NCI-H524 (cell line): ENCODE measurements at regions not wholly inside any gene's neighbourhood (a gene's known extent, or its start where the extent isn't known, plus 50 kb on each side); places are given as distances from the start of the nearest gene placed in this dataset.
"Not testable (repeated sequence)": the region's sequence is repeated elsewhere in the genome, so short reads cannot be mapped to it uniquely, and the experiment has no call there.

Source experiments
- DNase-seq, 2 experiments: peaks; one replicate each; lab custom pipeline; 2025; lab: John Stamatoyannopoulos, UW

DNA sequence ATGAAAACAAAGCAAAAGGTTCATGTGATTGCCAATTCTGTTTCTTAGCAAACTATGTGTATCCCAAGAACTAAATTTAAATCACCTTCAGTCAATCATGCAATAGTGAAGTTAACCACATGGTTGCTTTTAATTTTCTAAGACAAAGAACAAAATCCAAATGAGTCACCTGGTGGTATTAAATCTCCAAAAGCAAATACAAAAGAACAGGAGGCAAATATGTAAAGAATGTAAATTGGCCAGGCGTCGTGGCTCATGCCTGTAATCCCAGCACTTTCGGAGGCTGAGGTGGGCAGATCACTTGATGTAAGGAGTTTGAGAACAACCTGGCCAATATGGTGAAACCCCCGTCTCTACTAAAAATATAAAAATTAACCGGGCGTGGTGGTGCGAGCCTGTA, 54.2 kb upstream of the PIK3R4 start:
- DNase-seq, result no peak

- no peak for DNase-seq
These were observed 54.8 kb upstream of the PIK3R4 start for GRCh38 chr3:130801473-130801872.

- DNase-seq, result no peak
These were observed 64.9 kb upstream of the PIK3R4 start for GRCh38 chr3:130811557-130811956.

- no peak for DNase-seq
These were observed 68.3 kb upstream of the PIK3R4 start for GRCh38 chr3:130814691-130815472.

DNA sequence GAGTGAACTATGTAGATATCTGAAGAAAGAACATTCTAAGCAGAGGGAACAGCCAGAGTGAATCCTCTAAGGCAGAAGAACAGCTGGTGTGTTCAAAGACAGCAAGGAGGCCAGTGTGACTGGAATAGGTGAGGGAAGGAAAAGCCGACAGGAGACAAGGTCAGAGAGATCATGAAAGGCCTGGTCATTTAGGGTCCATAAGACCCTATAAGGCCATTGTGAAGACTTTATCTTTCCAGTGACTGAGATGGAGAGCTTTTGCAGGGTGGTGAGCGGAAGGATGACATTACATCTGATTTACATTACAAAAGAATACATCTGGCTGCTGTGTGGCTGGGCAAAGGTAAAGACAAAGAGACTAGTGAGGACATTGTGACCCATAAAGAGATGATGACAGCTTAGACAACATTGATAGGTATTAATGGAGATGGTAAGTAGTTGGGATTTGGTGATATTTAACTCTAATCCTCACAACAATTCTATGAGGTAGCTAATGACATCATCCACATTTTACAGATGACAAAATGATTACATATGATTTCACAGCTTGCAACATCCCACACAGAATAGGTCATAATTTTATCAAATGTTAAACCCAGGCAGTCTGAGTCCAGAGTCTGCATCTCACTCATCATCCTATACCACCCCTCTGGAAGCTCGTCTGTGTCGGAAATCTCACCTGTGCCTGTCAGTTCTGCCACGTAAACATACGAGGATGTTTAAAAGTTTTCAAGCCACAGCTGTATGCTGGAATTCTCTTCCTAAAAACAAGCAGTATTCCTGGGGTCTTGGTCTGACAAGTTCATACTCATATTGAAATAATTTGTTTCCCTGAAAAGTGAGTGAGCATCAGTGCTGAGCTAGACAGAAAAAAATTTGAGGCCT, 70.2 kb upstream of the PIK3R4 start:
- no peak for DNase-seq

GRCh38 chr3:130818066-130818465, 71.4 kb upstream of the PIK3R4 start:
- not testable (repeated sequence) for DNase-seq

- DNase-seq, result no peak
These were observed 72.9 kb upstream of the ATP2C1 start for GRCh38 chr3:130820976-130821375.

DNA sequence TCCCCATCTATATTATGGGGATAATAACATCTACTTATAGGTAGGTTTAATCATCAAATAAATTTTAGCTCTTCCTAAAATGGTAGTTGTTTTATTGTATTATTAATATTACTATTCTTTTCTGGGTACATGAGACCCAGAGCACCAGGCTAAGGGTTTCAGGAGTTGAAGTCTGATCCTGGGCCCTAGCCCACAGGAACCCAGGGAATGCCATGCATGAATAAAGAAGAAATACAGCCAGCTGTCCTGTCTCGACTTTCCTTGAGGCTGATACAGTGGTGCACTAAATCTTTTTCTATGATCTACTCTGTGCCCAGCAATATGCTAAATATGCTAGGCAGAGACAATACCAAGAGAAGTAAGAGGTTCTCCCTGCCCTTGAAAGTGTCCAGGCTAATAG, 72.1 kb upstream of the ATP2C1 start:
- DNase-seq, result no peak

DNA sequence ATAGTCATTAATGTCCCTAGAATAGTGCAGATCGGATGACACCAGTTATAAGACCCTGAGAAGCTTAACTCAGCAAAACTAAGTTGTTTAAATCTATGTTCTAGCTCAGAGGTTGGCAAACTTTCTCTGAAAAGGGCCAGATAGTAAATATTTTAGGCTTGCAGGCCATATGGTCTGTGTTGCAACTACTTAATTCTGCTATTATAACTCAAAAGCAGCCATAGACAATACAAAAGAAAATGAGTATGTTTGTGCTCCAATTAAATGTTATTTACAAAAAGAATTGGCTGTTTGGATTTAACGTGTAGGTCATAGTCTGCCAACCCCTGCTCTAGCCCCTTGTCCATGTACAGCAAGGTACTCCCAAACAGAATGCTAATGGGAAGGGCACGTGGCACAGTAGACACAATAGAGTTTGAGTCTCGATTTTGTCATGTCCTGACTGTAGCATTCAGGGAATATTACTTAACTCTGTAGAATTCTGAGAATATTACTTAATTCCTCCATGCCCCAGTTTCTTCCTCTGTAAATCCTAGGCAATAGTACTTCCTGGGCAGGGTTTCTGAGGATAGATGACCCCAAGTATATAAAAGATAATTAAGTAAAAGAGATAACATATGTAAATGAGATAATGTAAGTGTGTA, 70.5 kb upstream of the ATP2C1 start:
- DNase-seq, result no peak

- no peak for DNase-seq
These were observed 69.9 kb upstream of the ATP2C1 start for GRCh38 chr3:130823996-130824395.

DNA sequence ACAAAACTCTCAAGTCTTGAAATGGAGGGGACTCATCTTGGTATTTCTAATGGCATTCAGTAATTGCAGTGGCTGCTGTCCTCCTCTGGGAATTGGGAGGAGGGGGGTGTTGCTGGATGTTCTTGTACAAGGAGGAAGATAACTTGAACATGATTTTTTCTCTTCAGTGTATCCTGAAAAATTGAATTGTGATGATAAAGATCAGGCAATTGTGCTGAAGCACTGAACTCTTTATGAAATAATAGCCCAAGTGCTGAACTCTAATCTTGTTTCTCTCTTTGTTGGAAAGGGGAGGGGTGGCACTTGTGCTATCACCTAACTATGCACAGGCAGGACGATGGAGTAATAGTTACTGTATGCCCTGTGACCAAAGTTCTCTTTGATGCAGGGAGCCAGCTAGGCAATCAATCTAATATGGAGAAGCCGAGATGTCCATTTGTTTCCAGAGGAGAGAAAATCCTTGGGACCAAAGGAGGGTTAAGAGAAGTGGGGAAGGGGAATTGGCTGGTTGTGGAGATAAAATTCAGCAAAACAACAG, 68.1 kb upstream of the ATP2C1 start:
- no peak for DNase-seq

DNA sequence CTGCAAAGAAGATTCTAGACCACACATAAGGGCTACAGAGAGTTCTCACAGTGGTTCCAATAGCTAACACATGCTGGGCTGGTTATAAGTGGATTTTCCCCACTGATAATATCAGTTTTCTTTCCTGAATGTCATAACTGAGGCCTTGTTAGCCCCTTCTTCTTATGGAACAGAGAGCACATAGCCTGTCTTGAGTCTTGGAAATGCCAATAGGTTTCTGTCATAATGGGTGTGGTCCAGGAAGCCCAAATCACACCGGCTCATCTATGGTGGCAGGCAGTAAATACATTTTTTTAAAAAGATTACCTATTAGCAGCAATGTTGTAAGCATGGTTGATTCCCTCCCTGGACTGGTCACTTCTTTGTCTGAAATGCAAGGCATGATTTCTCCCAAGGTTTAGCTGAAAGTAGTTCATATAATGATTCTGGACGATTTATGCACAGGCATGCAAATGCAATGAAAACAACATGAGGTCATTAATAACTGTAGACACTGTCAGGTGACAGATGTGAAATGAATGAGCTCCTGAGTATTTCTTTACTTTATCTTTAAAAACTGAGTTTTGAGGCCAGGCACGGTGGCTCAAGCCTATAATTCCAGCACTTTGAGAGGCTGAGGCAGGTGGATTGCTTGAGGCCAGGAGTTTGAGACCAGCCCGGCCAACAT, 67.2 kb upstream of the ATP2C1 start:
- DNase-seq, result no peak

DNA sequence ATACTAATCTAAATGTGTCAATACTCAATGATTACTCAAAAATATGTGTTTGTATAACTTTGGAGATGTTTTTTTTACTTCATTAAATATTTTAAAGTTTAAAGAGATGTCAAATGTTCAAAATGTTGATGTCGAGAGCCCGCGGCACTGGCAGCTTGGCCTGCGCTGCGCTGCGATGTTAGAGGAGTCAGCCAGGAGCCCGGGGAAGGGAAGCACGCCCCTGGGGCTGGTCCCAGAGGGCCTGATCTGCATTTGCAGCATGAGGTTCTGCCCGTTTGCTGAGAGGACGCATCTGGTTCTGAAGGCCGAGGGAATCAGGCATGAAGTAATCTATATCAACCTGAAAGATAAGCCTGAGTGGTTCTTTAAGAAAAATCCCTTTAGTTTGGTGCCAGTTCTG, 66.4 kb upstream of the ATP2C1 start:
- no peak for DNase-seq

DNA sequence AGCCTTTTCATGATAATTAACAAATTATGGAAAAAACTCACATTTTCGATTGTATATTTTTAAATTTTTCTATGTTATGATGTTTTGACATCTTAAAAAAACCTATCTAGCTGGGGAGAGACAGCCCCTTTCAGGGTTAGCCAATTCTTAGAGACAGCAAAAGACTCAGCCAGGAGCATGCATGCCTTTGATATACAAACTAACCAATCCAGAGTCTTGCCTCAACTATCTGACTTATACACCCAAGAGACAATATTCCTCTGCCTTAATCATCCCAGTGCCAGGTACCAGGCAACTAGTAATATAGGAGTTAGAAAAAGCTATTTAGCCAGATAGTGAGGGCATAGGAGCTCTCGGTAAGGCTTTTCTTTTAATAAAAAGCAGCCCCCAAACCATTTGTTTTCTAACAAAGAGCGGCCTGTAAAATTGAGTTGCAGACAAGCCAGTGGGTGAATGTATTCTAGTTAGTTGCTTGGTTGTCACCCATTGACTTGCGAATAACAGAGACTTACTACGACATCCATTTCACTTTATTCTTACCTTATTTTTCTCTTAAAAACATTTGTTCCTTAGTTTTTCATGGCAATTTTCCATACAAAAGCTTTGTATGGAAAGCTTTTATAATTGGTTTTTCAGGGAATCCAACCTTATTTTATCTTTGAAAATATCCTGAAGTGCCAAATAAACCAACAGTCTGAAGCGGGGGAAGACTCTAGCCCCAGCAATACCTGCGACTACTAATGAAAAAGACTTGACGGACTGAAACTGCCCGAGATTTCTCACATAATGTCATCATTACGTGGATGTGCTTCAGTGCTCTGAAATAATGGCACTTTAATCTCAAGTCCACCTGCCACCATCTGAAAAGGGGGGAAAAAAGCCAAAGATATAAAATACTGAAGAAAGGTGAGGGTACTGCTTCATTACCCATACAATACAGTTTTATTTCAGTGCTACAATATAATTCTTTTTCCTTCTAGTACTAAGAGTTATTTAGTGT, 64.6 kb upstream of the ATP2C1 start:
- no peak for DNase-seq

- no peak for DNase-seq
These were observed 62.0 kb upstream of the ATP2C1 start for GRCh38 chr3:130831719-130832400.

- not testable (repeated sequence) for DNase-seq
These were observed 61.5 kb upstream of the ATP2C1 start for GRCh38 chr3:130832401-130832746.

DNA sequence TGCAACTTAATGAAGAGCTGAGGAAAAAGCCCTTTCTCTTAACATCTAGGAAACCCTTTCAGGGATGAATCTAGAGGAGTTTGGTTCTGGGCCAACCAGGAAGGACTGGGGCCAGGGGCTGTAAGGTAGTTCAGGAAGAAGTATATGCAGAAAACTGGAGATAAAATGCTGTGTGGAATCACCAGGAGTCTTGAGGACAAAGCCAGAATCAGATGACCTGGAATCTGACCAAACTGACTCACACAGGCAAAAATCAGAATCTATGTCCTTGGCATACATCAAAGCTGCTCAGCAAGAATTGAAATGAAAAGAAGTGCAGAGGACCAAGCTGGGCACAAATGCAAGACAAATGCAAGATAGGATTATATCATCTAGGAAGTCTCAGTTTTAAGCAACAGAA, 59.4 kb upstream of the ATP2C1 start:
- no peak for DNase-seq

DNA sequence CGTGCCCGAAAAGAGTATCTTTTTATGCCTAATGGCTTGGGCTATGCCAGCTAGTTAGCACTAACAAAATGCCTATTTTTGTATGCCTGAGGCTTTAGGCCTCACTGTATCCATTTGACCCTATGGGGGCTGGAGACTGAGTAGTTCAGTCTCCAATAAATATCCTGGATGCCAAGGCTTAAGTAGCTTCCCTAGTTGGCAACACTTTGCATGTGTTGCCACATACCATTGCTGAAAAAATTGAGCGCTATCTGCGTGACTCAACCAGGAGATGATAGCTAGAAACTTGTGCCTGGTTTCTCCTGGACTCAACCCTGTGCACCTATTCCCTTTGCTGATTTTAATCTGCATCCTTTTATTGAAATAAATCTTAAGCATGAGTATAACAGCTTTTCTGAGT, 58.4 kb upstream of the ATP2C1 start:
- no peak for DNase-seq

DNA sequence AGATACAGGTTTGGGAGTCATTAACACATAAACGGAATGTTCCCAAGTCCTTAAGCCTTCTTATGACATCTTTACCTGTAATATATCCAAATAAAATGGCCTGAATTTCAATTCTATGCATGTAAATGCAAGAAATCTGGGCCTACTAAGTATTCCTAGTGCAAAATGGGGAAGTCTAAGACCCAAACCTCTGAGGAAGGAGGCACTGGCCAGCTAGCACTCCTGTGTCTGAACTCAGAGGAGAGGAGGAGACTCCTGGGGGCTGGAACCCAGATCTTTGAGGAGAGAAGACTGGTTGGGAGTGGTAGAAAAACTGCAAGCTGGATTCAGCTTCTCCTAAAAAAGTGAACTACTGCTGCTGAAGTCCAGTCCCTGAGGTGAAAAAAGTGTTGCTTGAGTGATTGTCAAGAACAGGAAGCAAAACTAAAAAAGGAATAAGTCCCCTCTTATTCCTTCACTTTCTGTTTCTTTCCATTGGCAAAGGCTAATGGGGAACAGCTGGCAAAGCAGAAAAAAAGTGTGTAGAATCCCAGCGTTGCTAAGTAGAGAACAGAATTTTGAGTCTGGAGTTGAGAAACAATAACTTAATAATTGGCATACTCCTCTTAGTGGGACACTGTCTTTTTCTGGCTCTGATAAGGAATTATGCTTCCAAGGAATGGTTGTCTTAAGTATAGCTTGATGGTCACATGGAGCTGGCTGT, 54.8 kb upstream of the ATP2C1 start:
- DNase-seq, result peak in 1 of 2 experiments; percentile 29

- peak; percentile 78 to 94 for DNase-seq
These were observed 54.1 kb upstream of the ATP2C1 start for GRCh38 chr3:130839813-130840212.
